SK-N-SH (cell line): ENCODE measurements at regions not wholly inside any gene's neighbourhood (a gene's known extent, or its start where the extent isn't known, plus 50 kb on each side); places are given as distances from the start of the nearest gene placed in this dataset.

Experiments used
- CTCF ChIA-PET: fragments of 300-600, 350-600 bp; formaldehyde crosslinking; extraction: SDS; loops from one replicate; lab custom pipeline; 2021; lab: Yijun Ruan, JAX
- POLR2A ChIA-PET: fragments of 350-600 bp; sonication (Branson Sonifier 250); formaldehyde crosslinking; extraction: SDS; loops from one replicate; lab custom pipeline; 2020; ENCODE audit warnings: antibody characterized with exemption, inconsistent platforms; lab: Yijun Ruan, JAX
- DNase-seq: peaks from one replicate; pipeline ENCODE4 v3.0.0; 2012
- H2AFZ ChIP-seq: fragments of 200-600 bp; sonication (generic); 2 replicates; pipeline ENCODE4 v1.8.1; 2016; ENCODE audit warnings: antibody characterized with exemption, mild to moderate bottlenecking, low read depth
- H3F3A ChIP-seq: fragments of 200-600 bp; sonication (generic); replicated peaks from 2 replicates; pipeline ENCODE3; 2016; ENCODE audit warnings: antibody characterized with exemption, mild to moderate bottlenecking; ENCODE audit not compliant: insufficient read depth
- H3K27ac ChIP-seq, 2 experiments: fragments of 200-500 bp in 1 of 2; fragments of 200-600 bp in 1 of 2; sonication (Bioruptor generic) in 1 of 2; sonication (generic), shearing (Covaris generic) in 1 of 2; 2 replicates each; pipeline versions ENCODE4 v1.5.1 to v1.6.1; 2014 to 2016; ENCODE audit warnings: low read depth in 2 of 2, inconsistent platforms in 1 of 2, low read length in 1 of 2, mild to moderate bottlenecking in 1 of 2, mixed read lengths in 1 of 2
- H3K27me3 ChIP-seq: fragments of 200-600 bp; sonication (generic), shearing (Covaris generic); 2 replicates; pipeline ENCODE4 v1.6.1; 2016; ENCODE audit warnings: mixed run types; ENCODE audit not compliant: insufficient read depth
- H3K36me3 ChIP-seq, 2 experiments: fragments of 200-500 bp in 1 of 2; fragments of 200-600 bp in 1 of 2; sonication (Bioruptor generic) in 1 of 2; sonication (generic) in 1 of 2; replicated peaks in 1 of 2; 2 replicates each; pipeline versions ENCODE3 to v1.5.1; 2014 to 2016; ENCODE audit warnings: low read length in 1 of 2, mild to moderate bottlenecking in 1 of 2; ENCODE audit not compliant: insufficient read depth in 2 of 2, control insufficient read depth in 1 of 2
- H3K4me1 ChIP-seq, 2 experiments: fragments of 200-500 bp in 1 of 2; fragments of 200-600 bp in 1 of 2; sonication (Bioruptor generic) in 1 of 2; sonication (generic), shearing (Covaris generic) in 1 of 2; 2 replicates each; pipeline versions ENCODE4 v1.5.1 to v1.6.1; 2014 to 2016; ENCODE audit warnings: low read depth in 1 of 2, low read length in 1 of 2, mixed run types in 1 of 2; ENCODE audit not compliant: insufficient read depth in 2 of 2, control insufficient read depth in 1 of 2
- H3K4me2 ChIP-seq: fragments of 200-600 bp; sonication (generic), shearing (Covaris generic); 2 replicates; pipeline ENCODE4 v1.6.1; 2017; ENCODE audit warnings: mixed run types
- H3K4me3 ChIP-seq, 2 experiments: fragments of 200-500 bp in 1 of 2; fragments of 200-600 bp in 1 of 2; sonication (Bioruptor generic) in 1 of 2; sonication (generic), shearing (Covaris generic) in 1 of 2; 2 replicates each; pipeline versions ENCODE4 v1.5.1 to v1.8.1; 2014 to 2016; ENCODE audit warnings: low read depth in 2 of 2, inconsistent platforms in 1 of 2, low read length in 1 of 2, mild to moderate bottlenecking in 1 of 2, mixed read lengths in 1 of 2, moderate library complexity in 1 of 2
- H3K79me2 ChIP-seq: fragments of 200-600 bp; sonication (generic); 2 replicates; pipeline ENCODE4 v1.8.1; 2017; ENCODE audit warnings: mild to moderate bottlenecking; ENCODE audit not compliant: insufficient read depth
- H3K9ac ChIP-seq: fragments of 200-600 bp; sonication (generic); 2 replicates; pipeline ENCODE4 v1.6.1; 2017; ENCODE audit warnings: mixed run types
- H3K9me2 ChIP-seq: fragments of 200-600 bp; sonication (generic); 2 replicates; pipeline ENCODE4 v1.6.1; 2017; ENCODE audit warnings: mixed run types
- H3K9me3 ChIP-seq: fragments of 200-600 bp; sonication (generic); 2 replicates; pipeline ENCODE4 v1.6.1; 2017; ENCODE audit warnings: mixed run types, mild to moderate bottlenecking, moderate library complexity
- H4K20me1 ChIP-seq: fragments of 200-600 bp; sonication (generic); 2 replicates; pipeline ENCODE4 v1.6.1; 2017; ENCODE audit warnings: mild to moderate bottlenecking, mixed run types; ENCODE audit not compliant: insufficient read depth
- CHD2 ChIP-seq: fragments of 150-350 bp; IDR thresholded peaks from 2 replicates; pipeline ENCODE4 v1.6.1; 2018; ENCODE audit warnings: low read length; ENCODE audit not compliant: partially characterized antibody
- CTCF ChIP-seq: fragments of 200-600 bp; sonication (generic); IDR thresholded peaks from 2 replicates; pipeline ENCODE4 v1.6.1; 2017; ENCODE audit warnings: antibody characterized with exemption, mild to moderate bottlenecking, moderate library complexity
- ELF1 ChIP-seq: IDR thresholded peaks from 2 replicates; pipeline ENCODE4 v1.4.0; 2012
- EP300 ChIP-seq, 2 experiments: IDR thresholded peaks; 2 replicates each; pipeline versions ENCODE4 v1.4.0 to v1.6.1; 2012; ENCODE audit warnings: borderline replicate concordance in 1 of 2, low read depth in 1 of 2, low read length in 1 of 2
- GABPA ChIP-seq: IDR thresholded peaks from 2 replicates; pipeline ENCODE4 v1.4.0; 2012; ENCODE audit warnings: low read depth, mild to moderate bottlenecking
- IRF3 ChIP-seq: fragments of 150-350 bp; IDR thresholded peaks from 2 replicates; pipeline ENCODE4 v1.6.1; 2016; ENCODE audit warnings: mild to moderate bottlenecking, low read depth, low read length
- MEF2A ChIP-seq: IDR thresholded peaks from 2 replicates; pipeline ENCODE4 v1.4.0; 2012; ENCODE audit warnings: low read depth, borderline replicate concordance
- MXI1 ChIP-seq: IDR thresholded peaks from 2 replicates; pipeline ENCODE4 v1.6.1; 2012; ENCODE audit warnings: mild to moderate bottlenecking, low read depth, low read length, improper control_type of control experiment
- PBX3 ChIP-seq: IDR thresholded peaks from 2 replicates; pipeline ENCODE4; 2012
- POLR2AphosphoS5 ChIP-seq: IDR thresholded peaks from 2 replicates; pipeline ENCODE4 v1.6.1; 2012; ENCODE audit warnings: low read depth, low read length
- RCOR1 ChIP-seq: fragments of 150-350 bp; IDR thresholded peaks from 2 replicates; pipeline ENCODE4 v1.6.1; 2017; ENCODE audit warnings: antibody characterized with exemption, low read length
- REST ChIP-seq: IDR thresholded peaks from 2 replicates; pipeline ENCODE4 v1.6.1; 2012; ENCODE audit warnings: mild to moderate bottlenecking, low read depth, low read length, moderate library complexity
- RXRA ChIP-seq: IDR thresholded peaks from 2 replicates; pipeline ENCODE4 v1.4.0; 2012; ENCODE audit warnings: low read depth, mild to moderate bottlenecking, borderline replicate concordance
- SIN3A ChIP-seq: IDR thresholded peaks from 2 replicates; pipeline ENCODE4 v1.6.1; 2012; ENCODE audit warnings: low read depth, mild to moderate bottlenecking, low read length, moderate library complexity, borderline replicate concordance
- TAF1 ChIP-seq: IDR thresholded peaks from 2 replicates; pipeline ENCODE4 v1.6.1; 2012; ENCODE audit warnings: low read depth, mild to moderate bottlenecking, low read length, moderate library complexity, borderline replicate concordance
- TCF12 ChIP-seq: IDR thresholded peaks from 2 replicates; pipeline ENCODE4 v1.4.0; 2012
- YY1 ChIP-seq: IDR thresholded peaks from 2 replicates; pipeline ENCODE4 v1.4.0; 2012; ENCODE audit warnings: low read depth, mild to moderate bottlenecking
- WGBS: methylation state at CpG from one replicate; pipeline ENCODE4 v1.1.6; 2017; ENCODE audit warnings: low lambda C conversion rate; 5-methylcytosine and 5-hydroxymethylcytosine counted together

- no peaks in the 10 kb centered on the region for H3K4me1 ChIP-seq
- TF ChIP-seq TCF12 (no peak), YY1 (no peak), PBX3 (no peak), GABPA (no peak), MXI1 (no peak), POLR2AphosphoS5 (no peak), CTCF (no peak), RXRA (no peak)
- TF ChIP-seq, all 33 proteins: peak for 0
- Histone ChIP-seq H3K79me2 (no peaks in the 10 kb centered on the region), H3K4me2 (no peak overlapping the region), H2AFZ (no peak overlapping the region), H3K9me2 (no peaks in the 10 kb centered on the region), H3F3A (no peaks in the 10 kb centered on the region), H3K9ac (no peak overlapping the region), H3K27me3 (no peaks in the 10 kb centered on the region), H3K36me3 (no peaks in the 10 kb centered on the region), H3K9me3 (no peaks in the 10 kb centered on the region), H4K20me1 (no peaks in the 10 kb centered on the region), H3K4me3 (no peak overlapping the region), H3K27ac (no peak overlapping the region)
- ChIA-PET POLR2A (no interaction called here), CTCF (no interaction called here)
- DNase-seq = no peak
These were observed 348.6 kb downstream of the GRXCR1 start for GRCh38 chr4:43241104-43241503.

GRCh38 chr4:43242606-43243005, 350.1 kb downstream of the GRXCR1 start:
- 7% methylated on average over 2 of the region's 2 CpGs for WGBS
- H3K9me2 ChIP-seq = no peaks in the 10 kb centered on the region
- no peaks in the 10 kb centered on the region for H3K4me1 ChIP-seq
- no peak overlapping the region for H3K4me2 ChIP-seq
- TF ChIP-seq IRF3 (no peak), RCOR1 (no peak), SIN3A (no peak), MEF2A (no peak), ELF1 (no peak), POLR2AphosphoS5 (no peak), TAF1 (no peak), CHD2 (no peak), REST (no peak), EP300 (IDR thresholded peaks at IDR 0.05; ENCODE audit: borderline replicate concordance in 1 of 2, low read depth in 1 of 2, low read length in 1 of 2) (no peak)
- no peaks in the 10 kb centered on the region for H3K27me3 ChIP-seq
- no peaks in the 10 kb centered on the region for H4K20me1 ChIP-seq
- no peaks in the 10 kb centered on the region for H3K9me3 ChIP-seq
- no peak overlapping the region for H2AFZ ChIP-seq
- no peak overlapping the region for H3K9ac ChIP-seq
- no peaks in the 10 kb centered on the region for H3F3A ChIP-seq
- no peaks in the 10 kb centered on the region for H3K79me2 ChIP-seq
- no peaks in the 10 kb centered on the region for H3K36me3 ChIP-seq
- DNase-seq = no peak
- CTCF ChIA-PET = interaction anchor here (0.7 kb wide), 1 partner anchor 231 kb away, joined by 3 read pairs; no protein-coding TSS in a partner anchor
- no peak overlapping the region for H3K4me3 ChIP-seq
- POLR2A ChIA-PET = no interaction called here
- H3K27ac ChIP-seq = no peak overlapping the region
